AG04449 (cell line): ENCODE measurements at regions not wholly inside any gene's neighbourhood (a gene's known extent, or its start where the extent isn't known, plus 50 kb on each side); places are given as distances from the start of the nearest gene placed in this dataset.
"Not testable (repeated sequence)": the region's sequence is repeated elsewhere in the genome, so short reads cannot be mapped to it uniquely, and the experiment has no call there.

Source experiments
- CTCF ChIA-PET: fragments of 350-600 bp; formaldehyde crosslinking; extraction: SDS; loops from one replicate; lab custom pipeline; 2021; ENCODE audit warnings: antibody characterized with exemption; lab: Yijun Ruan, JAX
- POLR2A ChIA-PET: fragments of 400-600, 350-600 bp; formaldehyde crosslinking; extraction: SDS; loops from one replicate; lab custom pipeline; 2020; ENCODE audit warnings: antibody characterized with exemption, inconsistent platforms; lab: Yijun Ruan, JAX
- DNase-seq: peaks from one replicate; pipeline ENCODE4 v3.0.0-alpha.2; 2010; ENCODE audit warnings: low read depth, low spot score
- H3K4me3 ChIP-seq: 2 replicates; pipeline ENCODE4 v1.5.1; 2011; ENCODE audit warnings: low read depth, mild to moderate bottlenecking, control low read depth, low read length

DNA sequence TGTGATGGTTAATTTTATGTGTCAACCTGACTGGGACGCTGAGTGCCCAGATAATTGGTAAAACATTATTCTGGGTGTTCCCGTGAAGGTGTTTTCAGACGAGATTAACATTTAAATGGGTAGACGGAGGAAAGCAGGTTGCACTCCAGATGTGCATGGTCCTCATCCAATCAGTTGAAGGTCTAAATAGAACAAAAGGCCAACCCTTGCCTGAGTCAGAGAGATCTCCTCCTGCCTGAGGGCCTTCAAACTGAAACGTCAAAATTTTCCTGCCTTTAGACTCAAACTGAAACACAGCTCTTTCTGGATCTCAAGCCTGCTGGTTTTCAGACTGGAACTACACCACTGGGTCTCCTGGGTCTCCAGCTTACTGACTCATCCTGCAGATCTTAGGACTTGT is 73.5 kb downstream of the NPIPA8 start:
- H3K4me3 ChIP-seq, POLR2A ChIA-PET, DNase-seq, CTCF ChIA-PET: not testable (repeated sequence)

GRCh38 chr16:18261848-18262247 is 74.7 kb downstream of the NPIPA8 start:
- DNase-seq, CTCF ChIA-PET, H3K4me3 ChIP-seq, POLR2A ChIA-PET: not testable (repeated sequence)

DNA sequence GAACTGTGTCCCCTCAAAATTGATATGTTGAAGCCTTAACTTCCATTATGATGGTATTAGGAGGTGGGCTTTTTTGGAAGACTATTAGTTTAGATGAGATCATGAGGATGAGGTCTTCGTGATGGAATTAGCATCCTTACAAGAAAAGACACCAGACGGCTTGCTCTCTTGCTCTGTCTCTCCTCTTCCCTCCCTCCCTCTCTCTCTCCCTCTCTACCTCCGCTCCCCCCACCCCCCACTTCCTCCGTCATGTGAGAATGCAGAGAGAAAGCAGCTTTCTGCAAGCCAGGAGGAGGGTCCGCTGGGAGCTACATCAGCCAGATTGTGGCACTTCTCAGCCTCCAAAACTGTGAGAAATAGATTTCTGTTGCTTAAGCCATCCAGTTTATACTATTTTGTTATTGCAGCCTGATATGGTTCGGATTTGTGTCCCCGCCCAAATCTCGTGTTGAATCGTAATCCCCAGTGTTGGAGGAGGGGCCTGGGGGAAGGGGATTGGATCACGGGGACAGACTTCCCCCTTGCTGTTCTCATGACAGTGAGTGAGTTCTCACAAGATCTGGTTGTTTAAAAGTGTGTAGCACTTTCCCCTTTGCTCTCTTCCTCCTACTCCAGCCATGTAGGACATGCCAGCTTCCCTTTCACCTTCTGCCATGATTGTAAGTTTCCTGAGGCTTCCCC is 76.9 kb downstream of the NPIPA8 start:
- POLR2A ChIA-PET, CTCF ChIA-PET, DNase-seq, H3K4me3 ChIP-seq: not testable (repeated sequence)

GRCh38 chr16:18252943-18253342 is 83.6 kb downstream of the NPIPA8 start:
- DNase-seq, POLR2A ChIA-PET, CTCF ChIA-PET, H3K4me3 ChIP-seq: not testable (repeated sequence)

GRCh38 chr16:18230505-18230904 is 106.0 kb downstream of the NPIPA8 start:
- CTCF ChIA-PET, DNase-seq, H3K4me3 ChIP-seq, POLR2A ChIA-PET: not testable (repeated sequence)

DNA sequence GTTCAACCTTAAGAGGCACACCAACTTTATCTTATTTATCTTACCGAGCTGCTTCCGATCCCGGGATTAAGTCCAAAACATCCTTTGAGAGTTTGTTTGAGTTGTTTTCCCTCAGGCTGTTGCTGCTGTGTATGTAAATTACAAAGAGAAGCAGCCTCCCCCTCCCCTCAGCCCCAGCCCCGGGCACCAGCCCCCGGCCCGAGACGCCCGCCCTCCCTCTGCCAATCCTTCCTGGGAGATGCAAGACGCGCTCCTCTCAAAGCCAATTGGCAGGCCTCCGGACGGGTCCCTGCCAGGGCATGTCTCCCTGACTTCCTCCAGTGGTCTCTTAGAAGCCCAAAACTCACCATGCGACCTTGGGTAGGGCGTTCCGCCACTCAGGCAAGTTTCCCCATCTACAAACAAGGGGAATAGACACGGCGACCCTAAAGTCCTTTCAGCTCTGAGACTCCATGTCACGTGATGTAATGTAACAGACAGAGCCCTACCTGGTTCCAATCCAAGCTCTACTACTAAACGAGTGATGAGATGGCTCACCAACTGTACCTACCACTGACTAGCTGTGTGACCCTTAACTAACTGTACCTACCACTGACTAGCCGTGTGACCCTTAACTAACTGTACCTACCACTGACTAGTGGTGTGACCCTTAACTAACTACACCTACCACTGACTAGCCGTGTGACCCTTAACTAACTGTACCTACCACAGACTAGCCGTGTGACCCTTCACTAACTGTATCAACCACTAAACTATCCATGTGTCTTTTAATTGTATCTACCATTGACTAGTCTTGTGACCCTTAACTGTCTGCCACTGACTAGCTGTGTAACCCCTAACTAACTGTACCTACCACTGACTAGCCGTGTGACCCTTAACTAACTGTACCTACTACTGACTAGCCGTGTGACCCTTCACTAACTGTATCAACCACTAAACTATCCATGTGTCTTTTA is 114.2 kb downstream of the NPIPA8 start:
- POLR2A ChIA-PET, H3K4me3 ChIP-seq, DNase-seq, CTCF ChIA-PET: not testable (repeated sequence)

DNA sequence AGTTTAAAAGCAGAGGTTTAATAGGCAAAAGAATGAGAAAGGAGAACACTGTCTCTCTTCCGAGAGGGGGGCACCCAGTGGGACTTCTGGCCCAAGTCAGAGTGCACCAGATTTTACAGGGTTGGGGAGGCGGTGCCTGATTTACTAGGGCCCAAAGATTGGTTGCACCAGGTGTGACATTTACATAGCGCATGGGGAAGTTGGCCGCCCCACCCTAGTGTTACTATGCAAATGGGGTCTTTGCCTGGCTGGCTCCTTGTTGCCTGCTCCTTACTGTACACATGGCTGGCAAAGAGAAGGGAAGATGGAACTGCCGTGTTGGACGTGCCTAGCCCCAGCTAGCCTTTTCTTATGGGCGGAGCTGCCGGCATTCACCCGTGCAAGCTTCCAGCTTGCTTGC is 118.8 kb downstream of the NPIPA8 start:
- DNase-seq, POLR2A ChIA-PET: not testable (repeated sequence)

GRCh38 chr16:18216814-18217213 is 119.7 kb downstream of the NPIPA8 start:
- H3K4me3 ChIP-seq, CTCF ChIA-PET, DNase-seq, POLR2A ChIA-PET: not testable (repeated sequence)

More for the DNA sequence above, 118.8 kb downstream of the NPIPA8 start:
- CTCF ChIA-PET, H3K4me3 ChIP-seq: not testable (repeated sequence)

- POLR2A ChIA-PET, DNase-seq, CTCF ChIA-PET, H3K4me3 ChIP-seq: not testable (repeated sequence)
Measured at GRCh38 chr16:18213810-18214209, 122.7 kb downstream of the NPIPA8 start.

- DNase-seq, H3K4me3 ChIP-seq, POLR2A ChIA-PET, CTCF ChIA-PET: not testable (repeated sequence)
Measured at GRCh38 chr16:18211505-18211904, 125.0 kb downstream of the NPIPA8 start.

- CTCF ChIA-PET, POLR2A ChIA-PET, H3K4me3 ChIP-seq, DNase-seq: not testable (repeated sequence)
Measured at GRCh38 chr16:18204786-18205185, 131.8 kb downstream of the NPIPA8 start.

DNA sequence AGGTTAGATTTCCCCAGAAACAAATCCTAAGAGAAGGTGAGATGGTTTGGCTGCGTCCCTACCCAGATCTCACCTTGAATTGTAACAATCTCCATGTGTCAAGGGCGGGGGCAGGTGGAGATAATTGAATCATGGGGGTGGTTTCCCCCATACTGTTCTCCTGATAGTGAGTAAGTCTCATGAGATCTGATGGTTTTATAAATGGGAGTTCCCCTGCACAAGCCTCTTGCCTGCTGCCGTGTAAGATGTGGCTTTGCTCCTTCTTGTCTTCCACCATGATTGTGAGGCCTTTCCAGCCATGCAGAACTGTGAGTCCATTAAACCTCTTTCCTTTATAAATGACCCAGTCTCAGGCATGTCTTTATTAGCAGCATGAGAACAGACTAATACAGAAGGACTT is 132.2 kb downstream of the NPIPA8 start:
- H3K4me3 ChIP-seq, POLR2A ChIA-PET, CTCF ChIA-PET, DNase-seq: not testable (repeated sequence)

DNA sequence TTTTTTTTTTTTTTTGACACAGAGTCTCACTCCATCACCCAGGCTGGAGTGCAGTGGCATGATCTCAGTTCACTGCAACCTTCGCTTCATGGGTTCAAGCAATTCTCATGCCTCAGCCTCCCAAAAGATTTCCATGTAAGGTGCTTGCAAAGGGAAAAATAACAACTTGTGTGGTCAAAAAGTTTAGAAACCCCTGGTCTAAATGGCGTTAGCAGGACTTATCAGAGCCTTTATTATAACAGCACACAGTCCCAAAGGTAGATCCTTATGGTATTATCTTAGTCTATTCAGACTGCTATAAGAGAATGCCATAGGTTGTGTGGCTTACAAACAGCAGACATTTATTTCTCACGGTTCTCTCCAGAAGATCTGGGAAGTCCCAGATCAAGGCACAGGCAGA is 135.0 kb downstream of the NPIPA8 start:
- CTCF ChIA-PET, POLR2A ChIA-PET, H3K4me3 ChIP-seq, DNase-seq: not testable (repeated sequence)

- DNase-seq, POLR2A ChIA-PET, H3K4me3 ChIP-seq, CTCF ChIA-PET: not testable (repeated sequence)
Measured at GRCh38 chr16:18192389-18192788, 144.1 kb downstream of the NPIPA8 start.

DNA sequence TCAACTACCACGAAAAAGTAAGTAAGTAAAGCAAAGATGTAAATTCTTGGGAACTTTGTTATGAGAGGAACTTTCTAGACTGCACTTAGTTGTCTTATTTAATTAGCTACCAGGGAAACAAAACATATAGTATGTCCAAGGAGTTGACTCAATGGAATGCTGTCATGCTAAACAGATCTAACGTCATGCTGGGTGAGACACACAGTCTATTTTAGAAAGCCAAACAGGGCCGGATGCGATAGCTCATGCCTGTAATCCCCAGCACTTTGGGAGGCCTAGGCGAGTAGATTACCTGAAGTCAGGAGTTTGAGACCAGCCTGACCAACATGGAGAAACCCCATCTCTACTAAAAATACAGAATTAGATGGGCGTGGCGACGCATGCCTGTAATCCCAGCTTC is 146.4 kb downstream of the NPIPA8 start:
- CTCF ChIA-PET, H3K4me3 ChIP-seq, DNase-seq, POLR2A ChIA-PET: not testable (repeated sequence)

- DNase-seq, POLR2A ChIA-PET, CTCF ChIA-PET, H3K4me3 ChIP-seq: not testable (repeated sequence)
Measured at GRCh38 chr16:18184755-18185154, 151.8 kb downstream of the NPIPA8 start.

DNA sequence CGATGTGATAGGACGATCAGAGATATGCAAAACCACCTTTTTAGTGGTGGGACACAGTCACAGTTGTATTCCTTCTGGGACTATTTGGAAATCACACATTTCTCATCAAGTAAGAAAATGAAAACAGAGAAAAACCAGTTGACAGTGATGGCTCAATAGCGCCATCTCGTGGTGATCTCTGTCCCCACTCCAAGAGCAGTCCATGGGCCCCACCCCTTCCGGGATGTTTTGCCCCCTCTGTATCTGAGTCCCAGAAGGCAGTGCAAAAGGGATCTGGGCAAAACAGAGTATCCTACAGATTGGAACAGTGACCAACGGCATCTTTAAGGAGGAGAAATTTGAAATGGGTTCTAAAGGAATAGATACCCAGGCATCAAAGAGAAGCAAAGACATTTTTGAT is 155.5 kb downstream of the NPIPA8 start:
- DNase-seq, POLR2A ChIA-PET, H3K4me3 ChIP-seq, CTCF ChIA-PET: not testable (repeated sequence)
